CD14-positive monocyte (primary cell): ENCODE measurements at regions not wholly inside any gene's neighbourhood (a gene's known extent, or its start where the extent isn't known, plus 50 kb on each side); places are given as distances from the start of the nearest gene placed in this dataset.

Source experiments
- DNase-seq, 3 donors: peaks; one replicate each; pipeline ENCODE4 v3.0.0-alpha.2; 2011 to 2022
- H2AFZ ChIP-seq: 2 replicates; pipeline ENCODE4 v1.6.0; 2012; ENCODE audit warnings: mild to moderate bottlenecking, low read depth, low read length, inconsistent platforms; ENCODE audit not compliant: insufficient read depth, poor library complexity, severe bottlenecking
- H3K27ac ChIP-seq, 2 donors: 1 replicate in 1 of 2; 2 replicates in 1 of 2; pipeline ENCODE4 v1.5.1; 2012 to 2013; ENCODE audit warnings: low read length in 2 of 2, control low read depth in 1 of 2, inconsistent platforms in 1 of 2, low read depth in 1 of 2, mild to moderate bottlenecking in 1 of 2
- H3K27me3 ChIP-seq, 2 donors: one replicate each; pipeline versions ENCODE4 v1.6.0 to v1.6.1; 2011 to 2013; ENCODE audit warnings: low read length in 2 of 2; ENCODE audit not compliant: control insufficient read depth in 2 of 2, insufficient read depth in 2 of 2
- H3K36me3 ChIP-seq, 2 donors: replicated peaks in 1 of 2; 1 replicate in 1 of 2; 2 replicates in 1 of 2; pipeline versions ENCODE4 v1.5.1 to v1.6.1; 2012 to 2013; ENCODE audit warnings: low read length in 2 of 2, control low read depth in 1 of 2, inconsistent platforms in 1 of 2, mild to moderate bottlenecking in 1 of 2; ENCODE audit not compliant: insufficient read depth in 2 of 2, control insufficient read depth in 1 of 2
- H3K4me1 ChIP-seq, 2 donors: 1 replicate in 1 of 2; 2 replicates in 1 of 2; pipeline versions ENCODE4 v1.5.1 to v1.6.1; 2012 to 2013; ENCODE audit warnings: low read length in 2 of 2, control low read depth in 1 of 2, inconsistent platforms in 1 of 2, mild to moderate bottlenecking in 1 of 2, moderate library complexity in 1 of 2; ENCODE audit not compliant: insufficient read depth in 2 of 2, control insufficient read depth in 1 of 2
- H3K4me2 ChIP-seq: replicated peaks from 2 replicates; pipeline ENCODE3; 2012; ENCODE audit warnings: low read length, moderate library complexity, mild to moderate bottlenecking; ENCODE audit not compliant: poor library complexity, severe bottlenecking; ENCODE audit errors: extremely low read depth
- H3K4me3 ChIP-seq, 3 experiments: fragments of 200-600 bp in 1 of 3; sonication (generic) in 1 of 3; replicated peaks in 1 of 3; 1 replicate in 2 of 3; 2 replicates in 1 of 3; pipeline ENCODE4 v1.5.1; 2011 to 2013; ENCODE audit warnings: low read length in 3 of 3, mild to moderate bottlenecking in 3 of 3, control low read depth in 2 of 3, low read depth in 2 of 3, inconsistent platforms in 1 of 3, moderate library complexity in 1 of 3
- H3K79me2 ChIP-seq: 2 replicates; pipeline ENCODE4 v1.6.0; 2012; ENCODE audit warnings: mild to moderate bottlenecking, control low read depth, inconsistent platforms, low read length, moderate library complexity; ENCODE audit not compliant: insufficient read depth
- H3K9ac ChIP-seq: 2 replicates; pipeline ENCODE4 v1.6.0; 2017; ENCODE audit warnings: low read length, mild to moderate bottlenecking; ENCODE audit not compliant: insufficient read depth, poor library complexity, severe bottlenecking
- H3K9me3 ChIP-seq, 2 donors: replicated peaks in 1 of 2; 1 replicate in 1 of 2; 2 replicates in 1 of 2; pipeline versions ENCODE4 v1.5.1 to v1.6.1; 2012 to 2013; ENCODE audit warnings: low read length in 2 of 2, control low read depth in 1 of 2; ENCODE audit not compliant: control insufficient read depth in 1 of 2, insufficient read depth in 1 of 2
- H4K20me1 ChIP-seq: 2 replicates; pipeline ENCODE4 v1.6.0; 2012; ENCODE audit warnings: mild to moderate bottlenecking, low read length, control low read depth, moderate library complexity; ENCODE audit not compliant: insufficient read depth
- H3K27ac Mint-ChIP-seq, 7 donors: one replicate each; pipeline ENCODE4 v1.8.0; 2020; ENCODE audit warnings: mild to moderate bottlenecking in 7 of 7, mixed read lengths in 7 of 7, moderate library complexity in 6 of 7, inconsistent platforms in 2 of 7
- H3K27me3 Mint-ChIP-seq, 3 donors: one replicate each; pipeline ENCODE4 v1.8.0; 2021 to 2022; ENCODE audit warnings: low read depth in 3 of 3, mild to moderate bottlenecking in 3 of 3, mixed read lengths in 3 of 3, moderate library complexity in 3 of 3, inconsistent platforms in 1 of 3
- H3K36me3 Mint-ChIP-seq, 2 donors: one replicate each; pipeline ENCODE4 v1.8.0; 2020; ENCODE audit warnings: mixed read lengths in 2 of 2, inconsistent platforms in 1 of 2, mild to moderate bottlenecking in 1 of 2
- H3K4me1 Mint-ChIP-seq: one replicate; pipeline ENCODE4 v1.8.0; 2020; ENCODE audit warnings: mild to moderate bottlenecking, mixed read lengths
- H3K4me3 Mint-ChIP-seq, 2 donors: one replicate each; pipeline ENCODE4 v1.8.0; 2020; ENCODE audit warnings: mild to moderate bottlenecking in 2 of 2, mixed read lengths in 2 of 2, moderate library complexity in 1 of 2
- H3K9me3 Mint-ChIP-seq, 7 donors: one replicate each; pipeline ENCODE4 v1.8.0; 2020 to 2022; ENCODE audit warnings: mixed read lengths in 7 of 7, mild to moderate bottlenecking in 6 of 7, moderate library complexity in 6 of 7, inconsistent platforms in 2 of 7
- WGBS: methylation state at CpG from one replicate; pipeline ENCODE4 v1.1.5; 2013; ENCODE audit warnings: missing lambda C conversion rate; ENCODE audit not compliant: insufficient coverage; 5-methylcytosine and 5-hydroxymethylcytosine counted together
- intact Hi-C, 2 donors: fragments of 100-400 bp; cut with micrococcal nuclease; formaldehyde crosslinking; loops; one replicate each; pipeline versions ENCODE4 v1.15.0 to v1.15.1; 2023
- TF ChIP-seq, protein P1 (sequence below): fragments of 200-600 bp; IDR thresholded peaks from one replicate; pipeline ENCODE4 v1.8.0; 2022; ENCODE audit warnings: antibody characterized with exemption, mild to moderate bottlenecking

DNA sequence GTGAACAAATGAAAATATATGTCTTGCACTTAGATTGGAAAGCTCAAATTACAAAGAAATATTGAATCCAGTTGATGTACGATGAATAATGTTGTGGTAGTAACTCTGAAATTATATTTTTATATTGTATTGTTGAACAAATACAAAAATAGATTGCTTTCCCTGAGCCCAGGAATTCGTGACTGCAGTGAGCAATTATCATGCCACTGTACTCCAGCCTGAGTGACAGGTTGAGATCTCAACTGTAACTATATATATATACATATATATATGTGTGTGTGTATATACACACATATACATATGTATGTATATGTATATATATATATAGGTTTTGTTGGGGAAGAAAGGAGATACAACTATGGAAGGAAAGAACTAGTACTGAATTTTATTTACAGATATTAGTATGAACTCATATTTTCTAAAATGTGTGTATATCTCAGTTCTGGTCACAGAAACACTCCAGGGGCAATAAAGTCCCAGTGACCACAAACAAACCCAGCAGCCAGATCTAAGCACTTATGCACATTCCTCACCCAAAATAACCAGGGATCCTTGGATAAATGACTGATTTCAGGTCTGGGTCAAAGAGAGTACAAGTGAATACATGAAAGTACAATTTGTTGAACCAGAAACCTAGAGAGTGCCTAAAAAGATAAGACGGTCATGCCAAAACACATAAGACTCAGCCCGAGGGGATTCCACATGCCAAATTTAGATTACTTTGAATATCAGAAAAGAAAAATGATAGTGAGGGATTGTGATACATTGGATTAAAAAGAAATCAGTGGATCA lies 146.3 kb downstream of the TMX3 start:
- WGBS, result no CpG with 5 or more reads among the region's 4 CpGs
- Histone ChIP-seq H3K9ac (no peak overlapping the region), H3K4me3 (no peak overlapping the region), H3K27me3 (no peaks in the 10 kb centered on the region), H3K36me3 (no peaks in the 10 kb centered on the region), H4K20me1 (no peaks in the 10 kb centered on the region), H3K9me3 (no peaks in the 10 kb centered on the region), H3K79me2 (no peaks in the 10 kb centered on the region), H3K4me2 (no peak overlapping the region), H3K4me1 (no peaks in the 10 kb centered on the region), H2AFZ (no peak overlapping the region), H3K27ac (no peak overlapping the region)
- no peak for DNase-seq
- Mint-ChIP-seq H3K27me3 (peaks cover 0 to 2% (median 2%) of the 10 kb centered on the region in 3 donors), H3K9me3 (peaks cover 0 to 8% (median 1%) of the 10 kb centered on the region in 7 donors), H3K27ac (no peak overlapping the region), H3K4me1 (no peaks in the 10 kb centered on the region), H3K4me3 (no peak overlapping the region), H3K36me3 (no peaks in the 10 kb centered on the region)
- intact Hi-C loops, result no loop called here
- TF ChIP-seq, protein P1, sequence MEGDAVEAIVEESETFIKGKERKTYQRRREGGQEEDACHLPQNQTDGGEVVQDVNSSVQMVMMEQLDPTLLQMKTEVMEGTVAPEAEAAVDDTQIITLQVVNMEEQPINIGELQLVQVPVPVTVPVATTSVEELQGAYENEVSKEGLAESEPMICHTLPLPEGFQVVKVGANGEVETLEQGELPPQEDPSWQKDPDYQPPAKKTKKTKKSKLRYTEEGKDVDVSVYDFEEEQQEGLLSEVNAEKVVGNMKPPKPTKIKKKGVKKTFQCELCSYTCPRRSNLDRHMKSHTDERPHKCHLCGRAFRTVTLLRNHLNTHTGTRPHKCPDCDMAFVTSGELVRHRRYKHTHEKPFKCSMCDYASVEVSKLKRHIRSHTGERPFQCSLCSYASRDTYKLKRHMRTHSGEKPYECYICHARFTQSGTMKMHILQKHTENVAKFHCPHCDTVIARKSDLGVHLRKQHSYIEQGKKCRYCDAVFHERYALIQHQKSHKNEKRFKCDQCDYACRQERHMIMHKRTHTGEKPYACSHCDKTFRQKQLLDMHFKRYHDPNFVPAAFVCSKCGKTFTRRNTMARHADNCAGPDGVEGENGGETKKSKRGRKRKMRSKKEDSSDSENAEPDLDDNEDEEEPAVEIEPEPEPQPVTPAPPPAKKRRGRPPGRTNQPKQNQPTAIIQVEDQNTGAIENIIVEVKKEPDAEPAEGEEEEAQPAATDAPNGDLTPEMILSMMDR, result no peak

GRCh38 chr18:68566991-68567390 lies 147.9 kb downstream of the TMX3 start:
- no peak overlapping the region for H3K4me3 ChIP-seq
- H3K9me3 ChIP-seq, result no peaks in the 10 kb centered on the region
- Mint-ChIP-seq H3K4me3 (no peak overlapping the region), H3K27me3 (peaks cover 0 to 2% (median 2%) of the 10 kb centered on the region in 3 donors), H3K4me1 (no peaks in the 10 kb centered on the region), H3K36me3 (no peaks in the 10 kb centered on the region), H3K27ac (no peak overlapping the region), H3K9me3 (peaks cover 0 to 8% (median 0%) of the 10 kb centered on the region in 7 donors)
- H3K27me3 ChIP-seq, result no peaks in the 10 kb centered on the region
- TF ChIP-seq, protein P1, result no peak
- no peak overlapping the region for H3K4me2 ChIP-seq
- WGBS, result no CpG with 5 or more reads among the region's 2 CpGs
- H3K9ac ChIP-seq, result no peak overlapping the region
- DNase-seq, result no peak
- no peaks in the 10 kb centered on the region for H4K20me1 ChIP-seq
- H3K79me2 ChIP-seq, result no peaks in the 10 kb centered on the region
- intact Hi-C loops, result no loop called here
- no peak overlapping the region for H3K27ac ChIP-seq
- H2AFZ ChIP-seq, result no peak overlapping the region
- no peaks in the 10 kb centered on the region for H3K36me3 ChIP-seq
- no peaks in the 10 kb centered on the region for H3K4me1 ChIP-seq
